GM19240 (cell line): ENCODE measurements at regions not wholly inside any gene's neighbourhood (a gene's known extent, or its start where the extent isn't known, plus 50 kb on each side); places are given as distances from the start of the nearest gene placed in this dataset.
"Not testable (repeated sequence)": the region's sequence is repeated elsewhere in the genome, so short reads cannot be mapped to it uniquely, and the experiment has no call there.

ENCODE experiments used
- DNase-seq: peaks from one replicate; pipeline ENCODE4 v3.0.0; 2011; ENCODE audit warnings: low spot score; ENCODE audit not compliant: insufficient read length

DNA sequence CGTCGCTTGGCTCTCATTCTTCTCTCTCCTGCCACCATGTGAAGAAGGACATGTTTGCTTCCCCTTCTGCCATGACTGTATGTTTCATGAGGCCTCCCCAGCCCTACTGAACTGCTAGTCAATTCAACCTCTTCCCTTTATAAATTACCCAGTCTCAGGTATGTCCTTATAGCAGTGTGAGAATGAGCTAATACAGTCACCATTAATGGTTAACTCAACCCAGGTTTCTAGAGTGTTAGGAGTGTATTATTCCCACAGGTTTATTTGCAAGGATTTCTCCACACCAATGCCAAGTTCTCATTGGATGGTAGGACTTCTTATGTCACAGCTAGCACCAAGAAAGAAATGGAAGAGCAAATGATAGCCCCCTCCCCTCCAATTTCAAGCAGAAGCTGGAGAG is 71.9 kb downstream of the DYNAP start:
- no peak for DNase-seq

DNA sequence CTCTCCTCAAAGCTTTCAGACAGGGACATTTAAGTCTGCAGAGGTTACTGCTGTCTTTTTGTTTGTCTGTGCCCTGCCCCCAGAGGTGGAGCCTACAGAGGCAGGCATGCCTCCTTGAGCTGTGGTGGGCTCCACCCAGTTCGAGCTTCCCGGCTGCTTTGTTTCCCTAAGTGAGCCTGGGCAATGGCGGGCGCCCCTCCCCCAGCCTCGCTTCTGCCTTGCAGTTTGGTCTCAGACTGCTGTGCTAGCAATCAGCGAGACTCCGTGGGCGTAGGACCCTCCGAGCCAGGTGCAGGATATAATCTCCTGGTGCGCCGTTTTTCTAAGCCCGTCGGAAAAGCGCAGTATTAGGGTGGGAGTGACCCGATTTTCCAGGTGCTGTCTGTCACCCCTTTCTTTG is 78.7 kb downstream of the DYNAP start:
- DNase-seq = not testable (repeated sequence)

DNA sequence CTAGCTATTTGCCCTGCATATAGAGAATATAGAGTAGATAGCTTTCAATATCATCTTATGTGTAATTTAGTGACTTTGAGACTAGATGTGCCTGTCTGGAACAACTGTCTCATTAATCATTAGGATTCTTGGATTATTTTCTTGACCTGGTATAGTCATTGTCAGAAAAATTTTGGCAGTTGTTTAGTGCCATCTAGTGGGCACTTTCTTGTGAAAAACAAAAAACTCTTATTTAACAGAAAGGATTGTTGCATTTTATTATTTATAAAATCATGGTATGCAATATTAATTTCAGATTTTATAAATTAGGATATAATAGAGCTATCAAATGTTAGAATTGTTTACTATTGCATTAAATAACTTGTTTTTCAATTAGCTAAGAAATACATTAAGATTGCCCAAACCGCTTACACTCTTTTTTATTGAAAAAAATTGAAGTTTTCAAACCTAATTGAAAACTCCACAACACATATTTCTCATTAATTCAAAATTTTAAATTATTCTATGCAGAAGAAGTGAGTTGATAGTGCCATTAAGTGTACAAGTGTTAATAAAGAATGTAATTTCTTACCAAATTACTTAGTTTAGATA is 80.3 kb downstream of the DYNAP start:
- no peak for DNase-seq

DNA sequence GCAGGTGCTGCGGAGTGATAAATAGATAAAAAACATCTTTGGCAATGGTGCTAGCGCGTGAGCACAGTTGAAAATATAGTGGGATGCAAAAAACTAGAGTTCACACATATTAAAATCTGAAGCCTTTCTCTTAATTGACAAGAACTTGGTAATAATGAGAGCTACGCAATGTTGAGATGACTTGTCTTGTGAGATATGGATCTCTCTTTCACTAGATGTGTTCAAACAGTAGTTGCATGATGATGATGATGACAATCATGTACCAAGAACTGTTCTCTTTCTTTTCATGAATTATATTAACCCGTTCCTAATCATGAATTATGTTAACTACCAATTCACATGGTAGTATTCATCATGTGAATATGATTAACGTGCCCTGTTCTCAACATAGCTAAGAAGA is 81.1 kb downstream of the DYNAP start:
- no peak for DNase-seq

DNA sequence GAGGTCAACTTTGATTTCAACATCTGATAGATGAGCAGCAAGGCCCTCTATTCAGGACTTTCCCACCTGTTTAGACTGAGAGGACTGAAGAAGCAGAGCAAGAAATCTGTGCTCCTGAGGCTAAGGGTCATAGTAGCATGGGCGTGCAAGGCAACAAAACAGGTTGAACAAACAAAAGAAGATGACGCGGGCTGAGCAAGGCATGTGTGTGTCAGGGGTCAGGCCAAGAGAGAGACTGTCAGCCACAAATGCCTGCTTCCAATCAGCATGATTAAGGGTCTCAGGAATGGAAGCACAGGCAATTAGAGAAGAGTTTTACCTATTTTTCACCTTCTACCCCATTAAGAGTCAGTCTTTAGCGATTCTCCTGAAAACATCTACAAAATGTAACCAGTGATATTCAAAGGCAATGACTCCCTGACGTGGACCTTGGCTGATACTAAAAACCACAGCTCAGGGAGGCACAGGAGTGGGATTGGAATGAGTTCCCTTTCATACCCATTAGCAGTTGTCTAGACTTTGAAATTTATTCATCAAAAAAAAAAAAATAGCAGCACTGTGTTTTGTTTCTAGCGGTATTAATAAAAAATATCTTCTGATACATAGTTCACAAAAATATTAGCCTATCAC is 81.9 kb downstream of the DYNAP start:
- no peak for DNase-seq

DNA sequence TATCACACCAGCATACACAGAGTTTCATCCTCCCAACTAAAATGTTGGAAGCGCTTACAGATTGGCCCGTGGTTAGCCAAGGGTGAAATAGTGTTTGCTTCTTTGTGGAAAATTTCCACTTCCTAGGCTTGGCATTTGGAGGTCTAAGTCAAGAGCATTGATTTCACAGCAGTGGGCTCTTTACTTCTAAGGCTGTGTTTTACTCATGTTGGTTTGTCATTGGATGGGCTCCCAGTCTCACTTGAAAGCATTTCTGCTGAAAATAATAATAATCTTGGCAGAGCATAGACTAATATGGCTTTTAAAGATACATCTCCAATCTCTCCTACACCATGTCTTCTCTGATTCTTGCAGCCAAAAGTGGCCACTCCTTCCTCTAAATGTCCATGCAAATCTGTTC is 82.9 kb downstream of the DYNAP start:
- DNase-seq = no peak

DNA sequence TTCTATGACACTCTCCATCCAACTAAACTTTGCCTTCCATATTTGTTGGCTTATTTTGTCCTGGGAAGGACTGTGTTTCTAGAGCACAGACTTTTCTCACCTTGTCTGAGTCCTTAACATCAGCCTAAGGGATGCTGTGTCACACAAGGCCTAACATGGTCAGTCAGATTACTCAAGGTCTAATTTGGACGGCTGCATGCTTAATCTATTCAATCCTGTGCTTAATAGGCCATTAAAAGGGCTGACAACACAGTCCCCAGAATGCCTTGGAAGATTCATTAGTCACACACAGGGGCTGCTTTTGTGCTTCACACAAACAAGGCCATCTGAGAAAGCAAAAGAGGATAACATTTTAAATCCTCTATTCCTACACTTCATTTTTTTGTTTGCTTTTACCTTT is 84.0 kb downstream of the DYNAP start:
- no peak for DNase-seq

DNA sequence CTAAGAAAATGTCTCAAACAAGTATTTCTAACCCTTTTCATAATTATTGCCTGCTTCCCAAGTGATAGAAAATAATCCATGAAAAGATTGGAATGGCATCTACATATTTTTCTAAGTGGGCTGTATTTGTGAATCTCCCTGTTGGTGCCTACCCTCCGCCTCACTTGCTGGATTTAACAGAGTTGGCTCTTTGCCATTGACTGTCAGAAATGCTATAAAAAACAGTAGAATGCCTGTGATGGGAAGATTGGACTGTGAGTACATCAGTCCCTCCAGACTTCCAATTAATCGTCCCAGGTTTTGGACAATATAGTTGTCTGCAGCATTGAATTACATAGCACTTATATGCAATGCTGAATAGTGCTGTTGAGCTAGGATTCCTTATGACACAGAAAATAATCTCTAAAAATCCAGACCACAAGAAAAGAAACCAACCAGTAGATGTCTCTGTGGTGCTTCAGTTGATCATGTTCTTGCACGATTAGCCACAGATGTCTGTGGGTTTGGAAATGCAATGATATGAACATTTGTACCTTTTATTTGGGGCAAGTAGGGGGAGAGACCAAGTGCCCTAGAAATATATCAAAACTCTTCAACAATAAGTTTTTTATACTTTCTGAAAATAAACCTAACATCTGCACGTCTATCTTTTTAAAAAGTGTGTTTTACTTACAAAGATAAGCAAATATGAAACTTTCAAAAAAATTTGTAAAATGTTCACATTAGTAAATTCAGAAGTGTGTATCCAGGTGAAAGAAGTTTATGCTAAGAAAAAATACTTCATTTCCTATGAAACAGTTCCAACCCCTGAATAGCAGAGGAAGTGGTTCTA is 88.5 kb downstream of the DYNAP start:
- no peak for DNase-seq

DNA sequence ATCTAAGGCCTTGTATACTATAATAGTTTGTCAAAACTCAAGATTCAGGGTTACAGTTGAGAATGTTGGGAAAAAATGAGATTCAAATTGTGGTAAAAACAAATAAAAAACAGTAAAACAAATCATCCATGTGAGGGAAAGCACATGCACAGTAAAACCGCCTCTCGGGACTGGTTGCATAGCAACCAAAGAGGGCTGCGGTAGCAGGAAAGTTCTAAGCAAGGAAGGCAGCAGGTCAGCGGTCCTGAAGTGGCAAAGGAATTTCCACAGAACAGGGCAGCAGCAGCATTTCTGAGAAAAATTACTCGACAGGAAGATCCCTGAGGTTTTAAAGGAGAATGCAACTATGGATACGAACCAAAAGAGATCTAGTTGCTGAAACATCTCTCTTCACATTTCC is 93.7 kb downstream of the DYNAP start:
- no peak for DNase-seq

DNA sequence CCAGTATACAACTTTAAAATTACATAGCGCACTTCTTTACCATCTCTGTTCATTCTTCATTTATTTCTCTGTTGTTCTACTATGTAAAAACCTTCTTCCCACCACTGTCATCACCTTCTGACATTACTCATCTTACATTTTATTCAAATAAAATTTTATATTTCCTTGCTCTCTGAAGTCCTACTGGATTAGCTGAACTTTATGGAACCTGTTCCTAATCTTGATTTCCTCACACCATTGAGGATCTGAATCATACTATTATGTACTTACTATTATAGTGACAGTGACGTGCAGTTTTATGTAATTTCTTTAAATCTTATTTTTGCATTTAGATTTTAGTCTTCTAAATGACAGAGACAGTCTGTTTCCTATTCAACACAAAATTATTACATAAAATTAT is 98.3 kb downstream of the DYNAP start:
- no peak for DNase-seq

DNA sequence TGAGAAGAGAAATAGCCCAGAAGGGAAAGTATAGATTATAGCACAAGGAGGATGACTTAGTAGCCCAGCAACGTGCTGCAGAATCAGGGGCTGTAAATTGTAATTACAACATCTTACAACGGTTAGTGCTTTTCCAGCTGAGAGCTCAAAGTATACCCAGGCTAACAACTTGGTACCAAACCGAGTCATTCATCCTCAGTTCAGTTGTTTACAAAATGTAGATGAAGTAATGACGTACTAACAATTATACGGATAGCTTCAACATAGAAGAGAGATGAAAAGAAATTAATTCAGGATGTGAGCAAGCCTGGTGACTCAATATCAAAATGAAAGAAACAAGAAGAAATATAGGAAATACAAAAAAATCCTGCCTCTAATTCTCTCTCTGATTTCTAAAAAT is 99.2 kb downstream of the DYNAP start:
- no peak for DNase-seq

DNA sequence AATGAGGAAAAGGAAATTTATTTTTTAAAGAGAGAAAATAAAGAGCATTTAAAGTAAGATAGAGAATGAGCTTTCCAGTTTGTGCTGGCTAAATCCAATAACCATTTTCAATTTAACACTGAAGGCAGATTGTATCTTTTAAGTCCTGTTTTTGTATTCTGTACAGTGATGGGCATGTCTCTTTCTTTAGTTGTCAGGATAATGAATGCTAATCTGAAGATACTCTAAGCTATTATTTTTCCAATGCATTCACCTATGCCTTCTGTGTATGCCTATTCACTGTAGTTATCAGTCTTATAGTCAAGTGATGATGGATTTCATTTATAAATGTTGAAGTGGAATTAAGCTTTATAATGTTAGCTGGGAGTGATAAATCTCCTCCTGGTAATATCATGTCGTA is 101.4 kb downstream of the DYNAP start:
- DNase-seq = no peak

DNA sequence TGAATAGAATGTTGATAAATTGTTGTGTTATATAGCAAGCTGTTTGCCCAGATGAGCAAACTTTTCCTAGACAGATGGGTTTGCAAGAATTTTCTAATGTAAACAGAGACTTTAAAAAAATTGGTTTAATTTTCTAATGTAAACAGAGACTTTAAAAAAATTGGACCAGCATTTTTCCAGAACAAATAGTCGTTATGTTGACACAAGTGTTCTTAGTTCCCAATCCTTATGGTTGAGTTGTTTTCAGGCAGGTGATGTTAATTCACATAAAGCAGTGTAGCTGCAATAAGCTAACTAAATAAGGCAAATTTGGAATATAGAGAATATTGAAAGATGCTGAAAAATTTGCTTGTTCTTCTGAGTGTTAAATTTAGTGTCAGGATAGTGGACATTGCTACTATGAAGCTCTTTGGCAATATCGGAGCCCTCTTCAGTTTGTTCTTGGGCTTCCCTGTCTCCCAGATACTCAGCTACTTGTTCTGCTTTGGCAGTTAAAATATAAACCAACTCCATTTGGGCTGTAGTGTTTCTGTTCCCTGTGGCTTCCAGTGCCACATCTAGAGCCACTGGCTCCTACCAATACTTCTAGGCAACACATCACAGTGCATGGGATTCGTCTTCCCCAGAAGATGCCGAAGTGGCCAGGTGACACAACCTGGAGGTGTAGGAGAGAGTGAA is 105.7 kb downstream of the DYNAP start:
- no peak for DNase-seq

DNA sequence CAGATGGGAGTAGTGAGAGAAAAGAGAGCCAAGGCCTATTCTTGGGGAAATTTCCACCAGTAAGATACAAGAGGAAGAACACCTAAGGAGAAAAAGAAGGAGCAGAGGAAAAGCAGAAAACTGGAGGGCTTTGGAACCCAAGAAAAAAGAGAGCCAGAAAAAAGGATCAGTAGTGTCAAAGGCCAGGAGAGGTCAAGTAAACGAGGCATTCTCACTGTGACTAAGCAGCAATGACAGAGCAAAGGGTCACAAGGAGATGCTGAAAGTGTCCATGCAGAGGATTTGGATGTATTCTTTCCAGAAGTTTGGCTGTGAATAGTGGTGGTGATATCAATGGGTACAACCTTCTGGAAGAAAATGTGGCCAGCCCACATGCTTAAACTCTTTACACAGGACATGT is 109.5 kb downstream of the DYNAP start:
- no peak for DNase-seq

DNA sequence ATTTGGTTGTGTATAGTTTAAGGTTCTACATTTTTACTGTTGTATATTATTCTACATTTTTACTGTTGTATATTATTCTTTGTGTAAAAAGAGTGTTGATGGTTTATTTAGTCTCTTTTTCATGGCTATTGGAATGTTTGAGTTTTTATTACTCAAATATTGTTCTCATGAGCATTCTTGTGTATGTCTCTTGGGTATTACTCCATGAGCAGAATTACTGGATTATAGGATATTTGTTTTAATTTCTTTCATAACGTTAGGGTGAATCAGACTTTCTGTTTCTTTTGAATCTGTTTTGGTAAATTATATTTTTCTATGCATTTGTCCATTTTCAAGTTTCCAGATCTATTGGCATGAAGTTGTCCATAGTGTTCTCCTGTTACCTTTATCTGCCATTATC is 111.6 kb downstream of the DYNAP start:
- DNase-seq = no peak

DNA sequence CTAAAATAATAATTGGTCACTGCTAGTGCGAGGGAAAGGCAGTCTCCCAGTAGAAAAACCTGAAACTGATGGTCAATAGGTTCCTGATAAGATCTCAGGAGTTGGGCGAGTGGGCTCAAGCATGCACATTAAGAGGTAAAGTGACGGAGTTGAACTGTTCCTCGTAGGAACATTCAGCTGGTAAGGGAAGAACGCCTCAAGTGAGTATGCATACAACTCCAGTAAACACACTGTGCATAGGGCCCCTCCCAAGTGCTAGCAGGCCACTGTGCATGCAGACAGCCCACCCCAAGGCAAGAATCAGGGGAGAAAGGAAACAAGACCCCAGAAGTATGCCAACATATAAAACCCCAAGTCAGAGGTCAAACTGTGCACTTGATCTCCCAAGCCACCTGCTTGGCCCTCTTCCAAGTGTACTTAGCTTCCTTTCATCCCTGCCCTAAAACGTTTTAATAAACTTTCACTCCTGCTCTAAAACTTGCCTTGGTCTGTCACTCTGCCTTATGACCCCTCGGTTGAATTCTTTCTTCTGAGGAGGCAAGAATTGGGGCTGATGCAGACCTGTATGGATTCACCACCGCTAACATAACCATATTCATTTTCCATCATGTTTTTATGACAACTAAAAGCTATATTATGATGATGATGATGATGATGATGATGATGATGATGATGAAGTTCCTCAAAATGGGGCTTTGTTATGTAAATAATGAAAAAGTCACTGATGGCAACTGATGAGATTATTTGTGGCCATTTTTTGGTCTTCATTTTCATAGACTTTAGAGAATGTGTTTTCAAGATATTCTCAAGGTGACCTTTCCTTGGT is 118.0 kb upstream of the RAB27B start:
- DNase-seq = no peak

DNA sequence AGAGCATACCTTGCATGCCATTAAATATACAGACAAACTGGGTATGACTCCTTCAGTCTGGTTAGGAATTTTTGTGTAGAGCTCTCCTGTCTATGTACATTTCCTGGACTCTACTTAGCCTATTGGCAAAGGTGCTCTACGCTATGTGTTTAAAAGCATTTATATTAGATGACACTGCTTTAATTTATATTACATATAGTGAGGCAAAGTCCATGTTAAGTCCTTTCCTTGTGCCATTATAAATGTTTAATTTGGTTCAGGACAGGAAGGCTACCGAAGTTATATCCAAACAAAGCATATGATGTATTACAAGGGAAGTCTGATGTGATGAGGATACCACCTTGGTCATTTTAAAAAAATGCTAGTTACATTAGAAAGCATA is 117.4 kb upstream of the RAB27B start:
- DNase-seq = no peak

DNA sequence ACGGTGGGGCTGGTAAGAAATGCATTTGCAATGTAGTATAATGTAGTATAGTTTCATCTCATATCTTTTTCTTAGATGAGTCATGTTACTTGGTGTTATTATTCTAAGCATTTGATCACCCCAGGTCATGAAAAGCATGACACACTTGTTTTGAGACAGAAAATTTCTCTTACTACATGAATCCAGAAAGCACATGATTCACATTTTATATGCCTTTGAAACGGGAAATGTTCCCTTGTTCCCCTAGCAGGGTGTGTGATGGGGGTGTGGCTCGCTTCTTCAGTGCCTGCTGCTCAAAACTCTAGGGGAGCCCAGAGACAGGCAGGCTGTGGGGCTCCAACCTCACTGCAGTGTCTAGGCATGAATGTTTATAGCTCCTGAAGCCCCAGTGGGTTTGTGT is 116.0 kb upstream of the RAB27B start:
- no peak for DNase-seq

DNA sequence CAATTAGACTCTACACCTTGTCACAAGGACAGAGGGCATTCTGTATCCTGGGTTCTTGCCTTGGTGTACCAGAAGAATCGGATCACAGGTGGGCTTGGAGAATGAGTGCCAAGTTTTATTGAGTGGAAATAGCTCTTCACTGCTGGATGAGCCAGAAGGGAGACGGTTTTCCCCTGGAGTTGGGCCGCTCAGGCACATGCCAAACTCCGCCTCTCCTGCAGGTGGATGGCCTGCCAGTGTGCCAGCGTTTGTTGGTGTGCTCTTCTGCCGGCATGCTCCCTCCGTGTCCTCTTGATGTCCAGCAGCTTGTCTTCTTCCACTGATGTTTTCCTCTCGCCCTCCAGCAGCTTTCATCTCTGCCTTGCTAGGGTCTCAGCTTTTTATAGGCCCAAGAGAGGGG is 115.5 kb upstream of the RAB27B start:
- no peak for DNase-seq

DNA sequence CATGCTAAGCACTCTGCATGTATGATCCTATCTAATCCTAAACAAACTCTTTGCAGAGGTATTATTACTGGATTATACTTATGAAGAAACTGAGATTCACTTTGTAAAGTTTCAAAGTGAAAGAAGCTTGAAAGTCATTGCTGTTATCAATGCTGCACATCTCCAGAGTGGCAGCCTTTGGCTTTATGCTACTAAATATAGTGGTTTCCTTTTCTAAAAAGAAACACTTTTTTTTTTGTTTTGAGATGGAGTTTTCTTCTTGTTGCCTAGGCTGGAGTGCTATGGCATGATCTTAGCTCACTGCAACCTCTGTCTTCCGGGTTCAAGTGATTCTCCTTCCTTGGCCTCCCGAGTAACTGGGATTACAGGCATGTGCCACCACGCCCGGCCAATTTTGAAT is 114.9 kb upstream of the RAB27B start:
- no peak for DNase-seq

DNA sequence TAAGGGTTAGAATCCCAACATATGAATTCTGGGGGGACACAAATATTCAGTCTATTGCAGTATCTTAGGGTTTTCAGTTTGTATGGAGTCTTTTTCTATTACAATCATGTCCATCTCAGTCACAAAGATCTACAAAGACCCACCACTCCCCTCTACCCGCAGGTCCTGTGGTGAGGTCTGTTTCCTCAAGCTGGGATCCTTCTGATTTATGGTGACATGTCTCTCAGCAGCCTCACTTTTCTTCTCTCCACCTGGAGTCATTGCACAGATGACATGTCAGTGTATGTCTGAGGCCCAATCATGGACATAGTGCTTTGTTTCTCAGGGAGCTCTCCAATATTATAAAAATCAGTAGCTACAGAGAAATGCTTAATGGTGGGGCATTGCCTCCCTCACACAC is 113.4 kb upstream of the RAB27B start:
- DNase-seq = no peak

DNA sequence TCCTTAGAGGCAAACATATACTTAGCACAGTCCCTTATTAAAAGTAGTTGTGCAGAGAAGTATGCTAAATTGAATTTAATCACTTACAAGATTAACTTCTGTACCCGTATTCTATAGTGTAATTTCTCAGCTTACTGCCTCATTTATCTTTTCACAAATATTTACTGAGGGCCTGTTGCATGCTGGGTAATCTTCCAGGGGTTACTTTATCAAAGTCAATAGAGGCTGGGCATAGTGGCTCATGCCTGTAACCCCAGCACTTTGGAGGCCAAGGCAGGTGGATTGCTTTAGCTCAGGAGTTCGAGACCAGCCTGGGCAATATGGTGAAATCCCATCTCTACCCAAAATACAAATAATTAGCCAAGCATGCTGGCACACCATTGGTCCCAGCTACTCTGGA is 111.7 kb upstream of the RAB27B start:
- DNase-seq = no peak
